IPS DF 4.7 (cell line): ENCODE measurements at regions not wholly inside any gene's neighbourhood (a gene's known extent, or its start where the extent isn't known, plus 50 kb on each side); places are given as distances from the start of the nearest gene placed in this dataset.

ENCODE experiments used
- DNase-seq: peaks from one replicate; pipeline ENCODE4 v3.0.0-alpha.2; 2013; ENCODE audit warnings: low spot score; ENCODE audit errors: extremely low read depth

- no peak for DNase-seq
These were observed 284.8 kb downstream of the ETS1 start for GRCh38 chr11:128302425-128303186.

GRCh38 chr11:128301756-128302155 lies 285.6 kb downstream of the ETS1 start:
- no peak for DNase-seq

- no peak for DNase-seq
These were observed 286.6 kb downstream of the ETS1 start for GRCh38 chr11:128300785-128301184.

- no peak for DNase-seq
These were observed 288.1 kb downstream of the ETS1 start for GRCh38 chr11:128299132-128299726.

- DNase-seq, result no peak
These were observed 289.1 kb downstream of the ETS1 start for GRCh38 chr11:128298271-128298670.

- no peak for DNase-seq
These were observed 289.6 kb downstream of the ETS1 start for GRCh38 chr11:128297805-128298204.

- no peak for DNase-seq
These were observed 290.2 kb downstream of the ETS1 start for GRCh38 chr11:128297091-128297651.

- no peak for DNase-seq
These were observed 292.7 kb downstream of the ETS1 start for GRCh38 chr11:128294671-128295050.

GRCh38 chr11:128294001-128294670 lies 293.2 kb downstream of the ETS1 start:
- DNase-seq, result no peak

- DNase-seq, result no peak
These were observed 295.5 kb downstream of the ETS1 start for GRCh38 chr11:128291835-128292234.

- no peak for DNase-seq
These were observed 296.4 kb downstream of the ETS1 start for GRCh38 chr11:128291007-128291406.

GRCh38 chr11:128290106-128290840 lies 297.1 kb downstream of the ETS1 start:
- no peak for DNase-seq

- DNase-seq, result no peak
These were observed 298.3 kb downstream of the ETS1 start for GRCh38 chr11:128289048-128289447.

- DNase-seq, result no peak
These were observed 299.0 kb downstream of the ETS1 start for GRCh38 chr11:128288368-128288767.

GRCh38 chr11:128285321-128285720 lies 302.0 kb downstream of the ETS1 start:
- DNase-seq, result no peak

GRCh38 chr11:128284634-128285033 lies 302.7 kb downstream of the ETS1 start:
- no peak for DNase-seq

- no peak for DNase-seq
These were observed 303.9 kb downstream of the ETS1 start for GRCh38 chr11:128283451-128283850.

GRCh38 chr11:128282053-128282452 lies 305.3 kb downstream of the ETS1 start:
- DNase-seq, result no peak

- no peak for DNase-seq
These were observed 307.5 kb downstream of the ETS1 start for GRCh38 chr11:128279866-128280265.

GRCh38 chr11:128273736-128274135 lies 313.6 kb downstream of the ETS1 start:
- no peak for DNase-seq

- DNase-seq, result no peak
These were observed 316.0 kb downstream of the ETS1 start for GRCh38 chr11:128271401-128271800.

GRCh38 chr11:128269466-128269865 lies 317.9 kb downstream of the ETS1 start:
- no peak for DNase-seq
